Gastroesophageal sphincter (tissue), 4 donors: ENCODE measurements at regions not wholly inside any gene's neighbourhood (a gene's known extent, or its start where the extent isn't known, plus 50 kb on each side); places are given as distances from the start of the nearest gene placed in this dataset.

ENCODE experiments used
- ATAC-seq: fragments of 150-250 bp; one replicate; pipeline ENCODE4 v1.9.1; 2016; ENCODE audit warnings: mild to moderate bottlenecking, moderate library complexity
- H3K27ac ChIP-seq, 4 donors: fragments of 200-600 bp; sonication (generic) in 3 of 4; 1 replicate in 3 of 4; 2 replicates in 1 of 4; pipeline ENCODE4 v1.5.1; 2016 to 2019
- H3K27me3 ChIP-seq: fragments of 200-600 bp; sonication (generic); one replicate; pipeline ENCODE4 v1.5.1; 2019
- H3K36me3 ChIP-seq, 2 donors: fragments of 200-600 bp; sonication (generic); one replicate each; pipeline ENCODE4 v1.5.1; 2019; ENCODE audit warnings: control low read depth in 1 of 2
- H3K4me1 ChIP-seq, 3 donors: fragments of 200-600 bp; sonication (generic); 1 replicate in 2 of 3; 2 replicates in 1 of 3; pipeline ENCODE4 v1.5.1; 2016 to 2019; ENCODE audit warnings: control low read depth in 2 of 3
- H3K4me3 ChIP-seq, 2 donors: fragments of 200-600 bp; sonication (generic); one replicate each; pipeline ENCODE4 v1.5.1; 2019; ENCODE audit warnings: mild to moderate bottlenecking in 1 of 2, moderate library complexity in 1 of 2
- H3K9me3 ChIP-seq, 3 donors: fragments of 200-600 bp; sonication (generic); one replicate each; pipeline ENCODE4 v1.5.1; 2017 to 2019; ENCODE audit warnings: control low read depth in 2 of 3
- EP300 ChIP-seq: sonication (generic); formaldehyde crosslinking; IDR thresholded peaks from one replicate; pipeline ENCODE4 v1.6.1; 2017; ENCODE audit warnings: antibody characterized with exemption, mild to moderate bottlenecking
- POLR2A ChIP-seq, 2 donors: fragments of 450-650 bp; IDR thresholded peaks; one replicate each; pipeline ENCODE4 v1.6.1; 2017; ENCODE audit warnings: antibody characterized with exemption in 2 of 2, mild to moderate bottlenecking in 2 of 2, moderate library complexity in 1 of 2
- POLR2AphosphoS5 ChIP-seq: sonication (generic); formaldehyde crosslinking; IDR thresholded peaks from one replicate; pipeline ENCODE4 v1.6.1; 2017; ENCODE audit warnings: antibody characterized with exemption
- WGBS, 2 donors: methylation state at CpG; one replicate each; pipeline ENCODE4 v1.1.5; 2018; ENCODE audit warnings: low coverage in 1 of 2; 5-methylcytosine and 5-hydroxymethylcytosine counted together
- TF ChIP-seq, protein P1 (sequence below), 4 experiments: fragments of 200-600 bp in 2 of 4; fragments of 450-650 bp in 2 of 4; sonication (generic) in 1 of 4; IDR thresholded peaks; one replicate each; pipeline ENCODE4 v1.5.1; 2017 to 2019; ENCODE audit warnings: antibody characterized with exemption in 4 of 4, mild to moderate bottlenecking in 2 of 4, moderate library complexity in 2 of 4

DNA sequence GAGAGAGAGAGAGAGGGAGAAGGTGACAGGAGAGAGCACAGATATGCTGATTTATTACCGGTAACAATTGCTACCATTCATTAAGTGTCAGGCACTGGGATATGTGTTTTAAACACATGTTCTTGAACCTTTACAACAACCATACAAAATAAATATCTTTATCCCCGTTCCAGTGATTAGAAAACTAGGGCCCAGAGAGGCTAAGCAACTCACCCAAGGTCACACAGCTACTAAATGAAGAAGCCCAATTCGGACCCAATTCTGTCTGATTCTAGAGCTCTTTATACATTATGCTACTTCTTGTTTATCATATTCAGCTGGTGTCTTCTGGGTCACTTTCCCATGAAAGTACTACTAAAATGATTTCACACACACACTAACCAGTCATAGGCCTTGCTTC is 154.0 kb upstream of the RAG2 start:
- WGBS, 2 donors, result 55% methylated on average over 3 of the region's 3 CpGs; no CpG with 5 or more reads in 1 of the 2 donors
- Histone ChIP-seq H3K27me3 (no peaks in the 10 kb centered on the region), H3K4me1 (peaks cover 0 to 42% (median 0%) of the 10 kb centered on the region in 3 donors), H3K9me3 (no peaks in the 10 kb centered on the region), H3K36me3 (no peaks in the 10 kb centered on the region), H3K27ac (no peak overlapping the region), H3K4me3 (no peak overlapping the region)
- TF ChIP-seq POLR2AphosphoS5, result no peak
- TF ChIP-seq, protein P1, sequence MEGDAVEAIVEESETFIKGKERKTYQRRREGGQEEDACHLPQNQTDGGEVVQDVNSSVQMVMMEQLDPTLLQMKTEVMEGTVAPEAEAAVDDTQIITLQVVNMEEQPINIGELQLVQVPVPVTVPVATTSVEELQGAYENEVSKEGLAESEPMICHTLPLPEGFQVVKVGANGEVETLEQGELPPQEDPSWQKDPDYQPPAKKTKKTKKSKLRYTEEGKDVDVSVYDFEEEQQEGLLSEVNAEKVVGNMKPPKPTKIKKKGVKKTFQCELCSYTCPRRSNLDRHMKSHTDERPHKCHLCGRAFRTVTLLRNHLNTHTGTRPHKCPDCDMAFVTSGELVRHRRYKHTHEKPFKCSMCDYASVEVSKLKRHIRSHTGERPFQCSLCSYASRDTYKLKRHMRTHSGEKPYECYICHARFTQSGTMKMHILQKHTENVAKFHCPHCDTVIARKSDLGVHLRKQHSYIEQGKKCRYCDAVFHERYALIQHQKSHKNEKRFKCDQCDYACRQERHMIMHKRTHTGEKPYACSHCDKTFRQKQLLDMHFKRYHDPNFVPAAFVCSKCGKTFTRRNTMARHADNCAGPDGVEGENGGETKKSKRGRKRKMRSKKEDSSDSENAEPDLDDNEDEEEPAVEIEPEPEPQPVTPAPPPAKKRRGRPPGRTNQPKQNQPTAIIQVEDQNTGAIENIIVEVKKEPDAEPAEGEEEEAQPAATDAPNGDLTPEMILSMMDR (IDR thresholded peaks at IDR 0.05), result no peak
- TF ChIP-seq POLR2A (IDR thresholded peaks at IDR 0.05), result no peak
- no peak for TF ChIP-seq EP300
- ATAC-seq, result no peak

DNA sequence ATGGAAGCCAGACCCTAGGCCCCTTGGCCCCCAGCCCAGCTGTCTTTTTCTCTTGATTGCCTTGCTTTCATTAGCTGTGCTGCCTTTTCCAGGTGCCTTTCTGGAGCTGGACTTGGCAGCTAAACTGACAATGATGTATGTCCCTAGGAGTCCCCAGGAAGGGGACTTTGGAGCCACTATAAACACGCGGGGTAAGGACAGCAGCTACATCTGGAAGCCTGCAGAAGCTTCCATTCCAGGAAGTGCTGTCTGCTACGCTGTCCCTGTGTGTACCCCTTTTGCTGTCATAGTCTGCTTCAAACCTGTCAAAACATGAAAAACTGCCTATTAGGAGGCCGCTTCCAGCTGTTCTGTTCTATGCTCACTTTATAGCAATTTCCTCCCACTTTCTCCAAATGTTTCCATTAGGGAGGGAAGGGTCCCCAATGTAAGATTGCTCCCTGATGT is 153.3 kb upstream of the RAG2 start:
- TF ChIP-seq EP300 (no peak), POLR2AphosphoS5 (no peak), POLR2A (IDR thresholded peaks at IDR 0.05) (no peak)
- TF ChIP-seq, protein P1 (IDR thresholded peaks at IDR 0.05), result no peak
- no peak overlapping the region for H3K4me3 ChIP-seq
- peaks cover 0 to 40% (median 0%) of the 10 kb centered on the region in 3 donors for H3K4me1 ChIP-seq
- 42% methylated on average over 2 of the region's 4 CpGs; no CpG with 5 or more reads in 1 of the 2 donors for WGBS, 2 donors
- ATAC-seq, result no peak
- H3K27ac ChIP-seq, result no peak overlapping the region
- no peaks in the 10 kb centered on the region for H3K36me3 ChIP-seq
- H3K9me3 ChIP-seq, result no peaks in the 10 kb centered on the region
- no peaks in the 10 kb centered on the region for H3K27me3 ChIP-seq

DNA sequence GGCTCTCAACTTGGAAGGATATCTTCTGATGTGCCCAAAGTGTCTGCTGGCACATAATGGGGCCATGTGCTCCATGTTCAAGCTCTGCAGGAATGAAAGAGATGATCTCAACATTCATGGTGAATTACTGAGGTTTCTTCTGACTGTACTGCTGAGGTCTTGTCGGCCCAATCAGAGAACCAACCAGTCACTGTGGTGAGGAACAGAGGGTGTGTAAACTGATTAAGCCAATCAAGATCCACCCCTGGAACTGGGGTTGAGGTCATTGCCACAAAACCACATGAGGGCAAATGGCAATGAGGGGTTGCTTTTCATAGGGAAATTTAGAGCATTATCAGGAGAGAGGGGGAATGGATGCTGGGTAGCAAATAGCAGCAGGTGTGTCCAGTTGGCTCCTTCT is 152.3 kb upstream of the RAG2 start:
- H3K36me3 ChIP-seq, result no peaks in the 10 kb centered on the region
- TF ChIP-seq, protein P1 (IDR thresholded peaks at IDR 0.05), result no peak
- no peak for TF ChIP-seq POLR2A (IDR thresholded peaks at IDR 0.05)
- TF ChIP-seq POLR2AphosphoS5, result no peak
- TF ChIP-seq EP300, result no peak
- no peak for ATAC-seq
- no peaks in the 10 kb centered on the region for H3K9me3 ChIP-seq
- H3K4me1 ChIP-seq, result peaks cover 0 to 40% (median 0%) of the 10 kb centered on the region in 3 donors
- WGBS, 2 donors, result 80% methylated on average over 1 of the region's 1 CpG; no CpG with 5 or more reads in 1 of the 2 donors
- H3K4me3 ChIP-seq, result no peak overlapping the region
- H3K27me3 ChIP-seq, result no peaks in the 10 kb centered on the region
- H3K27ac ChIP-seq, result no peak overlapping the region

DNA sequence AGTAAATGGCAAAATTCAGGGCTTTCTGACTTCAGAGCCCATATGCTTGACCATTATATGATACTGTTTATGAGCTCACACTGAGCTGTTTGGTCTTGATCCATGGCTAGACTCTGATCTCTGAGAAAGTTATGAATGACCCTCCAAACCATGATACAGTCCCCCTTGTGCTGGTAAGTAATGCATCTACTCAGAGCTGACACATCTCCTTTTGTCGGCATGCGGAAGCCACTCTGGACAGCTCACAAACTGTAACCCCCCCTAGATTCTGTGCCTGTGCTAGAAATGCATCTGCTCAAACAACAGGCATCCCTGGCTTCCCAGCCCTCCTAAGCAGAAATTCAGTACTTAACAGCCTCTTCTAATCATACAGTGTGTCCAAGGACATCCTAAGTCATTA is 150.8 kb upstream of the RAG2 start:
- ATAC-seq, result no peak
- H3K4me3 ChIP-seq, result no peak overlapping the region
- no peaks in the 10 kb centered on the region for H3K36me3 ChIP-seq
- WGBS, 2 donors, result 42 to 61% methylated on average over 2 of the region's 2 CpGs
- peaks cover 0 to 34% (median 0%) of the 10 kb centered on the region in 3 donors for H3K4me1 ChIP-seq
- no peaks in the 10 kb centered on the region for H3K27me3 ChIP-seq
- TF ChIP-seq POLR2A (IDR thresholded peaks at IDR 0.05), result no peak
- no peak for TF ChIP-seq POLR2AphosphoS5
- TF ChIP-seq, protein P1 (IDR thresholded peaks at IDR 0.05), result no peak
- no peak for TF ChIP-seq EP300
- H3K27ac ChIP-seq, result no peak overlapping the region
- no peaks in the 10 kb centered on the region for H3K9me3 ChIP-seq

DNA sequence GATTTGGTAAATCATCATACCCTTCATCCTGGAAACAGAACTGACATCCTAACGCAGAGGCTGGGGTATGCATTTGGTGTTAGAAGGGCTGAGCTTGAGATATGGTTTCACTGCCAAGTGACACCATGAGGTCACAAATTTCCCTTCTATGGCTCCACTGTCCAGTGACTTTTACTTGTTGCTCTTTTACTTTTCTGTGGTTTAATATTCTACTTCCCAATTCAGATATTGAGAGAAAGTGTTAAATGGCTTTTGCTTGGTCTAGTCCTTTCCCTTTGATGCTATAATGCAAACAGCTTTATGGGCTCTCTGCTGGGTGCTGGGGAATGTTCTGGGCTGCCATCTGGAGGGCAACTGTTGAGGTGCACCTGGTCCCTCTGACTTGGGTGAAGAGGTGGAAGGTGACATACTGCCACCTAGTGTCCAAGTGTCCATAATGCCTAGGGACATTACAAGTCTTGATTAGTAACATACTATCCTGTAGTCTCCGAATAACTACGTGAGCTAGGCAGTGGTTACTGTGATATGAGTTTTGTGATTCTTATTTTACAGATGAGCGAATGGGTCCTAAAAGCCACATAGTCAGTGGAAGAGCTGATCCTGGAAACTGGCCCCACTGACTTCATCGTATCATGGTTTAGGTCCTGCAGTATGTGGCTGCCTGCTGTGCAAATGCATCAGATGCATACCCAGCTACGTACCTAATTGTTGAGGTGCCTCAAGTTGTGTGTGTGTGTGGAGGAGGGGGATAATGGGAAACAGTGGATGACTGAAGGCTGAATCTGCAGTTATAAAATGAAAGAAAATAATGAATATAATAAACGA is 149.1 kb upstream of the RAG2 start:
- no peak overlapping the region for H3K27ac ChIP-seq
- H3K27me3 ChIP-seq, result no peaks in the 10 kb centered on the region
- peaks cover 0 to 17% (median 0%) of the 10 kb centered on the region in 3 donors for H3K4me1 ChIP-seq
- ATAC-seq, result peak; percentile 92
- WGBS, 2 donors, result 60 to 64% methylated on average over 5 to 7 of the region's 7 CpGs
- no peak overlapping the region for H3K4me3 ChIP-seq
- H3K9me3 ChIP-seq, result no peaks in the 10 kb centered on the region
- no peaks in the 10 kb centered on the region for H3K36me3 ChIP-seq
- TF ChIP-seq, protein P1 (IDR thresholded peaks at IDR 0.05), result peak; percentile 89 to 92 (median 90)
- TF ChIP-seq POLR2AphosphoS5, result no peak
